ENCODE measurements at regions not wholly inside any gene's neighbourhood (a gene's known extent, or its start where the extent isn't known, plus 50 kb on each side); places are given as distances from the start of the nearest gene placed in this dataset.

DNA sequence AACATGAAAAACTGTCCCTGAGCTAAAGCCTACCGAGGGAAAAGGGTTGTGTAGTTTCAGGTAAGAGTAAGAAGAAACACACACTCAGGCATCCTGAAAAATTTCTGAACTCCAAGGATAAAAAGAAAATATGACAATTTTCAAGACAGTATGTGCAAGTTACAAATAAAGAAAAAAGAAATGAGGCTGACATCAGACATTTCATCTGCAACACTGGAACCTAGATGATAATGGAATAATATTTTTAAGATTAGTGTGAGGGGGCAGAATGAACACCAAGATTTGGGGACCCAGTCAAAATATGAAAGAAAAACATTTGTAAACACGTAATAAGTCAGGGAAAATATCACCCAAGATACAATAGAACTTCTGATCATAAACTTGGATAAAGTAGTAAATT lies 135.9 kb upstream of the PSMD7 start:
- no peaks in the 10 kb centered on the region for H3K9me3 ChIP-seq (ENCODE audit: control insufficient read depth, insufficient read depth, low read length)
- no peaks in the 10 kb centered on the region for H3K27me3 ChIP-seq (ENCODE audit: control insufficient read depth, low read length)
- no peaks in the 10 kb centered on the region for H3K36me3 ChIP-seq (ENCODE audit: control insufficient read depth, low read length)
- H4K20me1 ChIP-seq (ENCODE audit: control insufficient read depth, insufficient read depth, low read depth, low read length), result no peaks in the 10 kb centered on the region
- no peaks in the 10 kb centered on the region for H3K9me2 ChIP-seq (replicated peaks; ENCODE audit: control insufficient read depth, low read length)
- TF ChIP-seq EZH2phosphoT487 (IDR thresholded peaks at IDR 0.05; ENCODE audit: borderline replicate concordance, low read length) (no peak), CTCF (IDR thresholded peaks at IDR 0.05; ENCODE audit: low read depth, low read length, poor library complexity, severe bottlenecking) (no peak)
- H3K4me2 ChIP-seq (ENCODE audit: low read length), result no peak overlapping the region
- H3F3A ChIP-seq (ENCODE audit: control insufficient read depth, insufficient read depth), result no peaks in the 10 kb centered on the region
- no peaks in the 10 kb centered on the region for H3K4me1 ChIP-seq (ENCODE audit: control insufficient read depth, low read length)
- no peak overlapping the region for H3K4me3 ChIP-seq (ENCODE audit: low read length)
- H3K27ac ChIP-seq (ENCODE audit: low read depth, low read length), result no peak overlapping the region
- no peaks in the 10 kb centered on the region for H3K79me2 ChIP-seq (ENCODE audit: control insufficient read depth, low read length)

DNA sequence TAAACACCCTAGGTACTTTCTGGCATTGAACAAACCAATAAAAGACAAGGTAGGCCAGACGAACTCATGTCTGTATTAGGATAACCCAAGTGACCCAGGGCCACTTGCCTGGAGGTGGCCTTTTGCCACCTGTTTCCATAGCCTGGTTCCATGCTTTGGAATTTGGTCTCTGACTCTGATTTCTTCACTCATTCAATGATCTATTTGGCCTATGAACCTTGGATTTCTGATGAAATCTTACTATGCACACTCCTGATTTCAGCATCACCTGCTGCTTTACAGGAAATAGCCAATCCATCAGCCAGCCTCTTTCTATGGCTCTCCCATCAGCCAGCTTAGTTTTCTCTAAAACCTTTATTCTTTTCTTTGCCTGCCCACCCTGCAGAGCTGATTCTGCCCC lies 142.8 kb upstream of the PSMD7 start:
- Histone ChIP-seq H3K79me2 (ENCODE audit: control insufficient read depth, low read length) (no peaks in the 10 kb centered on the region), H3K36me3 (ENCODE audit: control insufficient read depth, low read length) (no peaks in the 10 kb centered on the region), H3K4me2 (ENCODE audit: low read length) (no peak overlapping the region), H3K9me3 (ENCODE audit: control insufficient read depth, insufficient read depth, low read length) (peaks cover 6% of the 10 kb centered on the region; the same call in 1 of the 2 replicates), H3K4me1 (ENCODE audit: control insufficient read depth, low read length) (no peaks in the 10 kb centered on the region), H3K4me3 (ENCODE audit: low read length) (no peak overlapping the region), H3K9me2 (replicated peaks; ENCODE audit: control insufficient read depth, low read length) (no peaks in the 10 kb centered on the region), H3K27ac (ENCODE audit: low read depth, low read length) (no peak overlapping the region), H3K27me3 (ENCODE audit: control insufficient read depth, low read length) (no peaks in the 10 kb centered on the region), H3F3A (ENCODE audit: control insufficient read depth, insufficient read depth) (no peaks in the 10 kb centered on the region), H4K20me1 (ENCODE audit: control insufficient read depth, insufficient read depth, low read depth, low read length) (no peaks in the 10 kb centered on the region)
- TF ChIP-seq EZH2phosphoT487 (IDR thresholded peaks at IDR 0.05; ENCODE audit: borderline replicate concordance, low read length), result no peak
- TF ChIP-seq CTCF (IDR thresholded peaks at IDR 0.05; ENCODE audit: low read depth, low read length, poor library complexity, severe bottlenecking), result no peak

DNA sequence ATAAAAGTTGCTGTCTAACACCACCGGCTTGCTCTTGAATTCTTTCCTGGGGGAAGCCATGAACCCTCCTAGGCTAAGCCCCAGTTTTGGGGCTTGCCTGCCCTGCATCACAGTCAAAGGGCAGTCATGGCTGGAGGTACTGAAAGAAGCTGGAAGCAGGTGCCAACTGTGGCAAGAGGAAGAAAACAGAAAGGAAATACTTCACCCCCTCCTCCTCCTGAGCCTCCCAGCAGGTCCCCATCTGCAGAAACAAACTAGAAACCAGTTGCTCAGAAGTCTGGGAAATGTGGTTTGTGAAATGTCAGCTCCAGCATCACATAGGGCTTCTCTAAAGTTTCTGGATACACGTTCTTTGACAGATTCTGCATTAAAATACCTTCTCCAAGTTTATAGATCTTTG lies 150.0 kb upstream of the PSMD7 start:
- H3K9me2 ChIP-seq (replicated peaks; ENCODE audit: control insufficient read depth, low read length), result no peaks in the 10 kb centered on the region
- no peak for TF ChIP-seq CTCF (IDR thresholded peaks at IDR 0.05; ENCODE audit: low read depth, low read length, poor library complexity, severe bottlenecking)
- TF ChIP-seq EZH2phosphoT487 (IDR thresholded peaks at IDR 0.05; ENCODE audit: borderline replicate concordance, low read length), result no peak
- H3K79me2 ChIP-seq (ENCODE audit: control insufficient read depth, low read length), result no peaks in the 10 kb centered on the region
- no peaks in the 10 kb centered on the region for H3K36me3 ChIP-seq (ENCODE audit: control insufficient read depth, low read length)
- H3F3A ChIP-seq (ENCODE audit: control insufficient read depth, insufficient read depth), result no peaks in the 10 kb centered on the region
- no peak overlapping the region for H3K4me2 ChIP-seq (ENCODE audit: low read length)
- no peak overlapping the region for H3K4me3 ChIP-seq (ENCODE audit: low read length)
- no peak overlapping the region for H3K27ac ChIP-seq (ENCODE audit: low read depth, low read length)
- H3K4me1 ChIP-seq (ENCODE audit: control insufficient read depth, low read length), result no peaks in the 10 kb centered on the region
- no peaks in the 10 kb centered on the region for H3K9me3 ChIP-seq (ENCODE audit: control insufficient read depth, insufficient read depth, low read length)
- no peaks in the 10 kb centered on the region for H4K20me1 ChIP-seq (ENCODE audit: control insufficient read depth, insufficient read depth, low read depth, low read length)
- no peaks in the 10 kb centered on the region for H3K27me3 ChIP-seq (ENCODE audit: control insufficient read depth, low read length)

DNA sequence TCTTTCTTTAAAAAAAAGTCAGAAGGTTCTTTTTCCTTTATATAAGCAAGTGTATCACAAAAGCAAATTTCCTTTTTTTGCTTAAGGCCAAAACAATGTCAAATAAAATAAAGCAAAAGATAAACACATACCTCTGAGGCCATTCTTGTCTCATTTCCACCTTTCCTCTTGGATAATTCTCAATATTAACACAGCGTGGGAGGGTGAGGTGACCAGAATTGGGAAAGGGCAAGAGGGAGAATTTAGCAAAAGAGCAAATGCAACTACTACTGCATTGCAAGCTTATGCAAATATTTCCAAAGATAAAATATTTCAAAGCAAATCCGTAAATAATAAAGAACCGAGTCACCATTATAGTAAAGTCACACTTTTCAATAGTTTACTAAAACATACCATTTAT lies 153.4 kb upstream of the PSMD7 start:
- H3K27me3 ChIP-seq (ENCODE audit: control insufficient read depth, low read length), result no peaks in the 10 kb centered on the region
- H3K4me3 ChIP-seq (ENCODE audit: low read length), result no peak overlapping the region
- no peaks in the 10 kb centered on the region for H3F3A ChIP-seq (ENCODE audit: control insufficient read depth, insufficient read depth)
- TF ChIP-seq EZH2phosphoT487 (IDR thresholded peaks at IDR 0.05; ENCODE audit: borderline replicate concordance, low read length), result no peak
- no peak for TF ChIP-seq CTCF (IDR thresholded peaks at IDR 0.05; ENCODE audit: low read depth, low read length, poor library complexity, severe bottlenecking)
- H4K20me1 ChIP-seq (ENCODE audit: control insufficient read depth, insufficient read depth, low read depth, low read length), result no peaks in the 10 kb centered on the region
- H3K36me3 ChIP-seq (ENCODE audit: control insufficient read depth, low read length), result no peaks in the 10 kb centered on the region
- no peaks in the 10 kb centered on the region for H3K4me1 ChIP-seq (ENCODE audit: control insufficient read depth, low read length)
- H3K27ac ChIP-seq (ENCODE audit: low read depth, low read length), result no peak overlapping the region
- H3K9me2 ChIP-seq (replicated peaks; ENCODE audit: control insufficient read depth, low read length), result no peaks in the 10 kb centered on the region
- no peaks in the 10 kb centered on the region for H3K79me2 ChIP-seq (ENCODE audit: control insufficient read depth, low read length)
- no peaks in the 10 kb centered on the region for H3K9me3 ChIP-seq (ENCODE audit: control insufficient read depth, insufficient read depth, low read length)
- H3K4me2 ChIP-seq (ENCODE audit: low read length), result no peak overlapping the region

All from DOHH2 (cell line).